OCI-LY1 (cell line): ENCODE measurements at regions not wholly inside any gene's neighbourhood (a gene's known extent, or its start where the extent isn't known, plus 50 kb on each side); places are given as distances from the start of the nearest gene placed in this dataset.
A peak's percentile ranks its signal among the peaks of the same experiment; 100 is the strongest.

Experiments
- H2AFZ ChIP-seq: fragments of 200-600 bp; sonication (generic), shearing (Covaris generic); 2 replicates; pipeline ENCODE4 v1.6.0; 2014; ENCODE audit warnings: antibody characterized with exemption, mild to moderate bottlenecking, low read length
- H3F3A ChIP-seq: fragments of 200-600 bp; sonication (generic), shearing (Covaris generic); 2 replicates; pipeline ENCODE4 v1.6.0; 2014; ENCODE audit warnings: mild to moderate bottlenecking, antibody characterized with exemption, low read length, moderate library complexity; ENCODE audit not compliant: insufficient read depth
- H3K27ac ChIP-seq: fragments of 200-600 bp; sonication (generic); 2 replicates; pipeline ENCODE4 v1.5.1; 2014; ENCODE audit warnings: low read length, mixed run types, mild to moderate bottlenecking, low read depth; ENCODE audit not compliant: poor library complexity, severe bottlenecking
- H3K27me3 ChIP-seq: fragments of 200-600 bp; sonication (generic); 2 replicates; pipeline ENCODE4 v1.6.0; 2014; ENCODE audit warnings: antibody characterized with exemption, mild to moderate bottlenecking, low read length, moderate library complexity; ENCODE audit not compliant: insufficient read depth
- H3K36me3 ChIP-seq: fragments of 200-600 bp; sonication (generic); 2 replicates; pipeline ENCODE4 v1.6.1; 2014; ENCODE audit warnings: mild to moderate bottlenecking, antibody characterized with exemption, low read length, moderate library complexity, mixed read lengths; ENCODE audit not compliant: insufficient read depth
- H3K4me1 ChIP-seq: fragments of 200-600 bp; sonication (generic); 2 replicates; pipeline ENCODE4 v1.5.1; 2014; ENCODE audit warnings: mild to moderate bottlenecking, low read length, moderate library complexity; ENCODE audit not compliant: insufficient read depth, severe bottlenecking
- H3K4me2 ChIP-seq: fragments of 200-600 bp; sonication (generic), shearing (Covaris generic); 2 replicates; pipeline ENCODE4 v1.6.1; 2014; ENCODE audit warnings: low read length
- H3K4me3 ChIP-seq: fragments of 200-600 bp; sonication (generic); 2 replicates; pipeline ENCODE4 v1.5.1; 2014; ENCODE audit warnings: low read length, low read depth, mild to moderate bottlenecking, mixed read lengths; ENCODE audit not compliant: poor library complexity, severe bottlenecking
- H3K79me2 ChIP-seq: fragments of 200-600 bp; shearing (Covaris generic); 2 replicates; pipeline ENCODE4 v1.6.1; 2016; ENCODE audit warnings: mixed run types, low read length, mixed read lengths; ENCODE audit not compliant: insufficient read depth
- H3K9ac ChIP-seq: fragments of 200-600 bp; sonication (generic), shearing (Covaris generic); 2 replicates; pipeline ENCODE4 v1.6.1; 2014; ENCODE audit warnings: mild to moderate bottlenecking, low read length, mixed read lengths
- H3K9me2 ChIP-seq: fragments of 200-600 bp; sonication (generic), shearing (Covaris generic); 2 replicates; pipeline ENCODE4 v1.6.1; 2014; ENCODE audit warnings: low read depth, mild to moderate bottlenecking, low read length, mixed read lengths
- H3K9me3 ChIP-seq: fragments of 200-600 bp; shearing (Covaris generic); 2 replicates; pipeline ENCODE4 v1.6.1; 2014; ENCODE audit warnings: low read length, mixed read lengths
- H4K20me1 ChIP-seq: fragments of 200-600 bp; sonication (generic), shearing (Covaris generic); 2 replicates; pipeline ENCODE4 v1.6.0; 2016; ENCODE audit warnings: mild to moderate bottlenecking, low read length; ENCODE audit not compliant: insufficient read depth
- CTCF ChIP-seq: fragments of 200-600 bp; sonication (generic), shearing (Covaris generic); IDR thresholded peaks from 2 replicates; pipeline ENCODE4 v1.5.1; 2017; ENCODE audit warnings: mild to moderate bottlenecking, antibody characterized with exemption, low read length, moderate library complexity, mixed read lengths
- EZH2 ChIP-seq: fragments of 200-600 bp; sonication (generic), shearing (Covaris generic); IDR thresholded peaks from 2 replicates; pipeline ENCODE4 v1.8.0; 2017; ENCODE audit warnings: borderline replicate concordance, mixed run types, mild to moderate bottlenecking, antibody characterized with exemption, low read length, moderate library complexity, mixed read lengths

GRCh38 chr5:4628645-4629385 lies 511.3 kb upstream of the ADAMTS16 start:
- Histone ChIP-seq H3K4me1 (peaks cover 85% of the 10 kb centered on the region), H3K9me2 (no peaks in the 10 kb centered on the region), H3F3A (0 out of 2 replicates have a peak, but pooled peaks cover 13% of the 10 kb centered on the region), H4K20me1 (no peaks in the 10 kb centered on the region), H3K79me2 (no peaks in the 10 kb centered on the region), H3K27ac (peak overlapping the region; percentile 99), H3K9me3 (no peaks in the 10 kb centered on the region), H3K36me3 (no peaks in the 10 kb centered on the region), H3K9ac (peak overlapping the region; percentile 45; the same call in 1 of the 2 replicates), H3K4me2 (peak overlapping the region; percentile 54; the same call in 1 of the 2 replicates), H3K27me3 (no peaks in the 10 kb centered on the region), H2AFZ (0 out of 2 replicates have a peak overlapping the region, but pooled peaks have one; percentile 6), H3K4me3 (peak overlapping the region; percentile 30)
- no peak for TF ChIP-seq CTCF
- TF ChIP-seq EZH2 = no peak

- no peaks in the 10 kb centered on the region for H3K9me3 ChIP-seq
- H3K9me2 ChIP-seq = no peaks in the 10 kb centered on the region
- no peaks in the 10 kb centered on the region for H3K27me3 ChIP-seq
- no peak overlapping the region for H3K4me3 ChIP-seq
- no peaks in the 10 kb centered on the region for H3K36me3 ChIP-seq
- H3K27ac ChIP-seq = peak overlapping the region; percentile 99
- no peak overlapping the region for H2AFZ ChIP-seq
- H3F3A ChIP-seq = 0 out of 2 replicates have a peak, but pooled peaks cover 13% of the 10 kb centered on the region
- H3K79me2 ChIP-seq = no peaks in the 10 kb centered on the region
- no peak overlapping the region for H3K9ac ChIP-seq
- no peaks in the 10 kb centered on the region for H4K20me1 ChIP-seq
- H3K4me1 ChIP-seq = peaks cover 87% of the 10 kb centered on the region
- TF ChIP-seq EZH2 (no peak), CTCF (no peak)
- H3K4me2 ChIP-seq = no peak overlapping the region
These were observed 510.1 kb upstream of the ADAMTS16 start for GRCh38 chr5:4630031-4630430.

GRCh38 chr5:4634342-4634741 lies 505.8 kb upstream of the ADAMTS16 start:
- no peaks in the 10 kb centered on the region for H3K9me3 ChIP-seq
- no peaks in the 10 kb centered on the region for H3F3A ChIP-seq
- TF ChIP-seq EZH2 = no peak
- TF ChIP-seq CTCF = no peak
- no peaks in the 10 kb centered on the region for H3K79me2 ChIP-seq
- H4K20me1 ChIP-seq = no peaks in the 10 kb centered on the region
- H3K4me3 ChIP-seq = no peak overlapping the region
- H3K27me3 ChIP-seq = no peaks in the 10 kb centered on the region
- H3K9me2 ChIP-seq = no peaks in the 10 kb centered on the region
- peak overlapping the region; percentile 30; the same call in 1 of the 2 replicates for H3K4me2 ChIP-seq
- H3K9ac ChIP-seq = peak overlapping the region; percentile 30; the same call in 1 of the 2 replicates
- H2AFZ ChIP-seq = no peak overlapping the region
- H3K4me1 ChIP-seq = peaks cover 87% of the 10 kb centered on the region
- H3K36me3 ChIP-seq = no peaks in the 10 kb centered on the region
- peak overlapping the region; percentile 87 for H3K27ac ChIP-seq
